Stimulated activated CD8-positive, alpha-beta memory T cell treated with anti-CD3 and anti-CD28 coated beads, Interleukin-2, amount 100 ng/mL, for 1 hour (primary cell): ENCODE measurements at regions not wholly inside any gene's neighbourhood (a gene's known extent, or its start where the extent isn't known, plus 50 kb on each side); places are given as distances from the start of the nearest gene placed in this dataset.

Experiments used
- DNase-seq, 2 donors: peaks; one replicate each; pipeline ENCODE4 v3.0.0-alpha.2; 2020; ENCODE audit warnings: low read depth in 2 of 2

- DNase-seq: no peak
These were observed 85.2 kb upstream of the NR2F2 start for GRCh38 chr15:96245252-96245651.

- no peak for DNase-seq
These were observed 84.4 kb upstream of the NR2F2 start for GRCh38 chr15:96246057-96246456.

GRCh38 chr15:96247621-96248305, 82.7 kb upstream of the NR2F2 start:
- no peak for DNase-seq

GRCh38 chr15:96252148-96252547, 78.4 kb upstream of the NR2F2 start:
- DNase-seq: no peak

- no peak for DNase-seq
These were observed 77.3 kb upstream of the NR2F2 start for GRCh38 chr15:96253006-96253747.

- DNase-seq: no peak
These were observed 76.3 kb upstream of the NR2F2 start for GRCh38 chr15:96254173-96254572.

GRCh38 chr15:96255599-96255998, 74.9 kb upstream of the NR2F2 start:
- no peak for DNase-seq

GRCh38 chr15:96261575-96262034, 68.9 kb upstream of the NR2F2 start:
- no peak for DNase-seq

GRCh38 chr15:96262097-96262496, 68.4 kb upstream of the NR2F2 start:
- DNase-seq: no peak

GRCh38 chr15:96262549-96263489, 67.7 kb upstream of the NR2F2 start:
- DNase-seq: no peak

GRCh38 chr15:96264351-96264798, 66.1 kb upstream of the NR2F2 start:
- DNase-seq: no peak

- no peak for DNase-seq
These were observed 65.5 kb upstream of the NR2F2 start for GRCh38 chr15:96264801-96265515.

GRCh38 chr15:96266456-96266855, 64.0 kb upstream of the NR2F2 start:
- no peak for DNase-seq

GRCh38 chr15:96267463-96267862, 63.0 kb upstream of the NR2F2 start:
- no peak for DNase-seq

GRCh38 chr15:96268442-96269204, 61.9 kb upstream of the NR2F2 start:
- no peak for DNase-seq

GRCh38 chr15:96270581-96271172, 59.8 kb upstream of the NR2F2 start:
- no peak for DNase-seq

- no peak for DNase-seq
These were observed 58.1 kb upstream of the NR2F2 start for GRCh38 chr15:96272427-96272826.

GRCh38 chr15:96273317-96274086, 57.0 kb upstream of the NR2F2 start:
- DNase-seq: no peak

GRCh38 chr15:96274087-96274440, 56.4 kb upstream of the NR2F2 start:
- no peak for DNase-seq

- no peak for DNase-seq
These were observed 55.8 kb upstream of the NR2F2 start for GRCh38 chr15:96274698-96275097.
